H9 (cell line): ENCODE measurements at regions not wholly inside any gene's neighbourhood (a gene's known extent, or its start where the extent isn't known, plus 50 kb on each side); places are given as distances from the start of the nearest gene placed in this dataset.

Source experiments
- DNase-seq: peaks from one replicate; pipeline ENCODE4 v3.0.0-alpha.2; 2017
- H2AFZ ChIP-seq: one replicate; pipeline ENCODE4 v1.6.1; 2013; ENCODE audit warnings: mild to moderate bottlenecking, low read length, control low read depth, moderate library complexity
- H2AK5ac ChIP-seq: 2 replicates; pipeline ENCODE4 v1.6.1; 2013; ENCODE audit warnings: low read length, control low read depth, mixed read lengths; ENCODE audit not compliant: insufficient read length
- H2BK120ac ChIP-seq: one replicate; pipeline ENCODE4 v1.6.1; 2013; ENCODE audit warnings: low read depth, mild to moderate bottlenecking, low read length, control low read depth, inconsistent platforms; ENCODE audit not compliant: poor library complexity, severe bottlenecking
- H2BK12ac ChIP-seq: 2 replicates; pipeline ENCODE4 v1.6.1; 2013; ENCODE audit warnings: low read length, control low read depth, mixed read lengths, low read depth; ENCODE audit not compliant: insufficient read length
- H2BK15ac ChIP-seq: 2 replicates; pipeline ENCODE4 v1.6.1; 2013; ENCODE audit warnings: low read depth, low read length, control low read depth
- H2BK20ac ChIP-seq: one replicate; pipeline ENCODE4 v1.6.1; 2013; ENCODE audit warnings: low read depth, mild to moderate bottlenecking, low read length, control low read depth, inconsistent platforms; ENCODE audit not compliant: poor library complexity, severe bottlenecking
- H2BK5ac ChIP-seq: 2 replicates; pipeline ENCODE4 v1.6.1; 2013; ENCODE audit warnings: low read length, control low read depth, mixed read lengths; ENCODE audit not compliant: insufficient read length
- H3K14ac ChIP-seq: 2 replicates; pipeline ENCODE4 v1.6.1; 2013; ENCODE audit warnings: low read length, control low read depth; ENCODE audit not compliant: insufficient read depth
- H3K18ac ChIP-seq: 2 replicates; pipeline ENCODE4 v1.6.1; 2013; ENCODE audit warnings: low read depth, mild to moderate bottlenecking, mixed read lengths, low read length, control low read depth; ENCODE audit not compliant: insufficient read length
- H3K23ac ChIP-seq: 2 replicates; pipeline ENCODE4 v1.6.1; 2013; ENCODE audit warnings: low read length, control low read depth, mixed read lengths, low read depth; ENCODE audit not compliant: insufficient read length
- H3K23me2 ChIP-seq: 2 replicates; pipeline ENCODE4 v1.6.1; 2013; ENCODE audit warnings: low read depth, mild to moderate bottlenecking, mixed read lengths, low read length, control low read depth; ENCODE audit not compliant: insufficient read length, poor library complexity, severe bottlenecking
- H3K27ac ChIP-seq: 2 replicates; pipeline ENCODE4 v1.5.1; 2013; ENCODE audit warnings: low read length, control low read depth, mixed read lengths, low read depth; ENCODE audit not compliant: insufficient read length
- H3K27me3 ChIP-seq: 2 replicates; pipeline ENCODE4 v1.6.1; 2013; ENCODE audit warnings: low read length, control low read depth, inconsistent platforms; ENCODE audit not compliant: insufficient read depth
- H3K4ac ChIP-seq: 2 replicates; pipeline ENCODE4 v1.6.1; 2013; ENCODE audit warnings: low read depth, mild to moderate bottlenecking, control low read depth, inconsistent platforms, low read length, moderate library complexity
- H3K4me1 ChIP-seq: 2 replicates; pipeline ENCODE4 v1.6.1; 2013; ENCODE audit warnings: low read length, control low read depth, inconsistent platforms; ENCODE audit not compliant: insufficient read depth
- H3K4me2 ChIP-seq: 2 replicates; pipeline ENCODE4 v1.6.1; 2013; ENCODE audit warnings: low read length, control low read depth, mixed read lengths; ENCODE audit not compliant: insufficient read length, insufficient read depth
- H3K56ac ChIP-seq: 2 replicates; pipeline ENCODE4 v1.6.1; 2013; ENCODE audit warnings: low read depth, mild to moderate bottlenecking, mixed read lengths, low read length, control low read depth; ENCODE audit not compliant: insufficient read length
- H3K79me1 ChIP-seq: 2 replicates; pipeline ENCODE4 v1.6.1; 2013; ENCODE audit warnings: low read depth, mild to moderate bottlenecking, moderate library complexity, low read length, control low read depth, inconsistent platforms; ENCODE audit not compliant: insufficient read depth, poor library complexity, severe bottlenecking
- H3K79me2 ChIP-seq: 2 replicates; pipeline ENCODE4 v1.6.1; 2013; ENCODE audit warnings: low read length, control low read depth, inconsistent platforms; ENCODE audit not compliant: insufficient read depth
- H3K9ac ChIP-seq: 2 replicates; pipeline ENCODE4 v1.6.1; 2013; ENCODE audit warnings: low read length, control low read depth, mixed read lengths; ENCODE audit not compliant: insufficient read length; ENCODE audit errors: extremely low read depth
- H3K9me3 ChIP-seq: one replicate; pipeline ENCODE4 v1.6.1; 2013; ENCODE audit warnings: low read depth, low read length, inconsistent platforms; ENCODE audit not compliant: control insufficient read depth
- H3T11ph ChIP-seq: one replicate; pipeline ENCODE4 v1.6.1; 2013; ENCODE audit warnings: mild to moderate bottlenecking, low read length, control low read depth, inconsistent platforms
- H4K20me1 ChIP-seq: one replicate; pipeline ENCODE4 v1.6.1; 2013; ENCODE audit not compliant: control insufficient read depth, insufficient read length, insufficient read depth
- H4K5ac ChIP-seq: 2 replicates; pipeline ENCODE4 v1.6.1; 2013; ENCODE audit warnings: low read depth, mild to moderate bottlenecking, mixed read lengths, low read length, control low read depth; ENCODE audit not compliant: insufficient read length
- H4K8ac ChIP-seq: replicated peaks from 2 replicates; pipeline ENCODE4 v1.6.1; 2013; ENCODE audit warnings: low read length, control low read depth, mixed read lengths, low read depth; ENCODE audit not compliant: insufficient read length
- H4K91ac ChIP-seq: 2 replicates; pipeline ENCODE4 v1.6.1; 2013; ENCODE audit warnings: low read depth, mild to moderate bottlenecking, moderate library complexity, mixed read lengths, low read length, control low read depth; ENCODE audit not compliant: insufficient read length
- H3K27ac Mint-ChIP-seq, 3 experiments: 2 replicates in 2 of 3; 3 replicates in 1 of 3; pipeline ENCODE4 v1.8.0; 2020 to 2021; ENCODE audit warnings: mixed read lengths in 3 of 3, mild to moderate bottlenecking in 1 of 3, moderate library complexity in 1 of 3
- H3K27me3 Mint-ChIP-seq: 2 replicates; pipeline ENCODE4 v1.8.0; 2021; ENCODE audit warnings: low read depth, mild to moderate bottlenecking, moderate library complexity, mixed read lengths
- H3K36me3 Mint-ChIP-seq, 3 experiments: 2 replicates in 2 of 3; 3 replicates in 1 of 3; pipeline ENCODE4 v1.8.0; 2020 to 2021; ENCODE audit warnings: low read depth in 3 of 3, mixed read lengths in 3 of 3; ENCODE audit not compliant: insufficient read depth in 1 of 3
- H3K4me1 Mint-ChIP-seq, 2 experiments: 2 replicates each; pipeline ENCODE4 v1.8.0; 2020; ENCODE audit warnings: mixed read lengths in 2 of 2
- H3K4me3 Mint-ChIP-seq, 2 experiments: 2 replicates in 1 of 2; 3 replicates in 1 of 2; pipeline ENCODE4 v1.8.0; 2020 to 2021; ENCODE audit warnings: mild to moderate bottlenecking in 2 of 2, mixed read lengths in 2 of 2, moderate library complexity in 1 of 2
- H3K9me3 Mint-ChIP-seq, 2 experiments: 2 replicates in 1 of 2; 3 replicates in 1 of 2; pipeline ENCODE4 v1.8.0; 2020; ENCODE audit warnings: mild to moderate bottlenecking in 2 of 2, mixed read lengths in 2 of 2, moderate library complexity in 1 of 2
- CTCF ChIP-seq: fragments of 200-600 bp; sonication (generic); conservative IDR thresholded peaks from 3 replicates; pipeline ENCODE4 v1.8.0; 2021; ENCODE audit warnings: antibody characterized with exemption, mild to moderate bottlenecking
- WGBS: extraction: QIAGEN DNeasy Blood & Tissue Kit; methylation state at CpG from one replicate; pipeline ENCODE4 v1.1.7; 2013; ENCODE audit warnings: missing lambda C conversion rate, low lambda C conversion rate, mixed read lengths; ENCODE audit not compliant: insufficient read length; ENCODE audit errors: extremely low coverage; 5-methylcytosine and 5-hydroxymethylcytosine counted together

GRCh38 chr2:154638783-154639182, 59.7 kb upstream of the KCNJ3 start:
- peaks cover 14 to 16% of the 10 kb centered on the region in 2 experiments for H3K4me1 Mint-ChIP-seq

More at GRCh38 chr2:154638783-154639182, 59.7 kb upstream of the KCNJ3 start:
- Histone ChIP-seq H2BK20ac (no peak overlapping the region), H4K5ac (no peak overlapping the region), H3K4ac (no peak overlapping the region), H3T11ph (no peak overlapping the region), H3K79me1 (no peaks in the 10 kb centered on the region), H3K23me2 (no peaks in the 10 kb centered on the region), H3K4me1 (no peaks in the 10 kb centered on the region; the same call in 1 of the 2 replicates), H2BK120ac (no peak overlapping the region), H4K20me1 (no peaks in the 10 kb centered on the region), H3K9me3 (no peaks in the 10 kb centered on the region), H3K14ac (no peak overlapping the region), H3K27ac (no peak overlapping the region), H3K56ac (no peak overlapping the region), H4K91ac (no peak overlapping the region), H2BK5ac (no peak overlapping the region), H3K79me2 (no peaks in the 10 kb centered on the region), H2BK12ac (no peak overlapping the region), H3K4me2 (no peak overlapping the region), H3K18ac (no peak overlapping the region), H2BK15ac (no peak overlapping the region), H3K27me3 (no peaks in the 10 kb centered on the region), H3K9ac (no peak overlapping the region), H2AFZ (no peak overlapping the region), H3K23ac (no peak overlapping the region), H2AK5ac (no peak overlapping the region), H4K8ac (no peak overlapping the region)
- DNase-seq: no peak
- no peak for TF ChIP-seq CTCF
- no peaks in the 10 kb centered on the region for H3K27me3 Mint-ChIP-seq
- H3K4me3 Mint-ChIP-seq: no peak overlapping the region
- H3K27ac Mint-ChIP-seq: no peak overlapping the region
- no peaks in the 10 kb centered on the region for H3K36me3 Mint-ChIP-seq
- no CpG with 5 or more reads among the region's 1 CpG for WGBS
- H3K9me3 Mint-ChIP-seq: no peaks in the 10 kb centered on the region
